ENCODE measurements at regions not wholly inside any gene's neighbourhood (a gene's known extent, or its start where the extent isn't known, plus 50 kb on each side); places are given as distances from the start of the nearest gene placed in this dataset.

- no peak for ATAC-seq
Measured at GRCh38 chr1:147480565-147480935, 60.8 kb upstream of the BCL9 start.

More at GRCh38 chr1:147480565-147480935, 60.8 kb upstream of the BCL9 start:
- Histone ChIP-seq H3K36me3 (ENCODE audit: insufficient read depth) (no peaks in the 10 kb centered on the region), H3K4me3 (no peak overlapping the region), H3K4me1 (ENCODE audit: insufficient read depth) (peaks cover 11% of the 10 kb centered on the region), H3K27me3 (ENCODE audit: insufficient read depth) (no peaks in the 10 kb centered on the region), H3K9me2 (ENCODE audit: insufficient read depth) (peaks cover 4% of the 10 kb centered on the region), H3F3A (replicated peaks; ENCODE audit: low read depth) (no peaks in the 10 kb centered on the region), H3K4me2 (no peak overlapping the region), H2AFZ (no peak overlapping the region), H3K27ac (ENCODE audit: low read depth) (no peak overlapping the region), H3K79me2 (replicated peaks; ENCODE audit: insufficient read depth) (no peaks in the 10 kb centered on the region), H4K20me1 (replicated peaks; ENCODE audit: insufficient read depth) (no peaks in the 10 kb centered on the region; the same call in 1 of the 2 replicates)
- Mint-ChIP-seq H3K4me3 (no peak overlapping the region), H3K36me3 (ENCODE audit: low read depth) (no peaks in the 10 kb centered on the region), H3K9me3 (no peaks in the 10 kb centered on the region), H3K27me3 (ENCODE audit: insufficient read depth, low read depth, poor library complexity) (peaks cover 2% of the 10 kb centered on the region), H3K4me1 (peaks cover 11% of the 10 kb centered on the region), H3K27ac (no peak overlapping the region)
- no peak for TF ChIP-seq ZNF331 (CRISPR knock-in tag; IDR thresholded peaks at IDR 0.05; ENCODE audit: low read depth)
- no peak for TF ChIP-seq ZNF462 (CRISPR knock-in tag; IDR thresholded peaks at IDR 0.05)
- no peak for TF ChIP-seq JUNB (IDR thresholded peaks at IDR 0.05; ENCODE audit: unreplicated experiment)
- no peak for TF ChIP-seq ZNF114 (CRISPR knock-in tag; IDR thresholded peaks at IDR 0.05)
- no peak for TF ChIP-seq POLR2AphosphoS5 (IDR thresholded peaks at IDR 0.05; ENCODE audit: low read depth)
- no peak for TF ChIP-seq CREB1 (CRISPR knock-in tag; IDR thresholded peaks at IDR 0.05; ENCODE audit: low read depth)
- no peak for TF ChIP-seq REST (IDR thresholded peaks at IDR 0.05; ENCODE audit: unreplicated experiment)
- no peak for DNase-seq (ENCODE audit: low spot score)

All from GM23338 (cell line).